GM12878 (cell line): ENCODE measurements at regions not wholly inside any gene's neighbourhood (a gene's known extent, or its start where the extent isn't known, plus 50 kb on each side); places are given as distances from the start of the nearest gene placed in this dataset.

Experiments used
- CREB1 ChIP-seq: IDR thresholded peaks from 2 replicates; pipeline ENCODE4 v1.6.1; 2012; ENCODE audit warnings: low read depth, mild to moderate bottlenecking, inconsistent platforms
- CTCF ChIP-seq, 3 experiments: IDR thresholded peaks in 2 of 3; conservative IDR thresholded peaks in 1 of 3; 2 replicates each; pipeline ENCODE4 v1.5.1; 2011; ENCODE audit warnings: low read depth in 3 of 3, low read length in 3 of 3, mild to moderate bottlenecking in 3 of 3, control low read depth in 2 of 3, moderate library complexity in 2 of 3, inconsistent platforms in 1 of 3, mixed read lengths in 1 of 3; ENCODE audit not compliant: control insufficient read depth in 2 of 3, insufficient read depth in 1 of 3; ENCODE audit errors: extremely low read depth in 1 of 3
- EP300 ChIP-seq, 2 experiments: fragments of 150-350 bp in 1 of 2; IDR thresholded peaks; 2 replicates each; pipeline ENCODE4 v1.6.1; 2011 to 2012; ENCODE audit warnings: low read depth in 2 of 2, low read length in 2 of 2, borderline replicate concordance in 1 of 2, improper control_type of control experiment in 1 of 2, inconsistent platforms in 1 of 2; ENCODE audit not compliant: control insufficient read depth in 1 of 2
- EZH2 ChIP-seq: IDR thresholded peaks from 2 replicates; pipeline ENCODE4 v1.6.1; 2012; ENCODE audit warnings: low read depth, mild to moderate bottlenecking, control low read depth, inconsistent platforms, low read length, borderline replicate concordance; ENCODE audit not compliant: control insufficient read depth
- NFYB ChIP-seq: IDR thresholded peaks from 2 replicates; pipeline ENCODE4 v1.6.1; 2011; ENCODE audit warnings: low read depth, mild to moderate bottlenecking, low read length, improper control_type of control experiment, moderate library complexity; ENCODE audit not compliant: insufficient read depth
- PAX5 ChIP-seq: IDR thresholded peaks from 2 replicates; pipeline ENCODE4 v1.6.1; 2011; ENCODE audit warnings: low read depth, low read length, borderline replicate concordance
- REST ChIP-seq: IDR thresholded peaks from 2 replicates; pipeline ENCODE4 v1.6.1; 2012; ENCODE audit warnings: mild to moderate bottlenecking, low read depth, low read length
- SMC3 ChIP-seq: IDR thresholded peaks from 2 replicates; pipeline ENCODE4 v1.6.1; 2011; ENCODE audit warnings: low read length, improper control_type of control experiment, borderline replicate concordance
- TF ChIP-seq, protein P1 (sequence below): IDR thresholded peaks from 2 replicates; pipeline ENCODE4 v1.6.1; 2011; ENCODE audit warnings: mild to moderate bottlenecking, low read depth, low read length, moderate library complexity; ENCODE audit not compliant: insufficient replicate concordance
- TF ChIP-seq, protein P2 (sequence below): IDR thresholded peaks from 2 replicates; pipeline ENCODE4 v1.6.1; 2012; ENCODE audit warnings: low read length, inconsistent platforms

DNA sequence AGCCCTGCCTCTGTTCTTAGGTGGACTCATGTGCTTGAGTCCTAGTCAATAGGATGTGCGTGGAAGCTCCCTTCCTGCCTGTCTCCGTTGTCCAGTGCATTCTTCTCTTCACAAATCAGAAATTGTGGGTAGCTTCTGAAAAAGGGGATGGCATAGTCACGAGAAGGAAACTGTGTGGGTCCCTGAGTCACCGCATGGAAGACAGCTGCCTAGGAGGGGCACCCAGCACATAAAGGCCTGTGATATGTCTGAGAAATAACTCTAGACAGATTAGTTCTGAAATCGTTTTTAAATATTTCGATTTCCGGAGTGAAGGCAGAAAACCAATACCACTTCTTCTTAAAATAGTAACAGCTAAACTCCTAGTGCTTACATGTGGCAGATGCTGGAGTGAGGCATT, 974.4 kb downstream of the BCL11B start:
- TF ChIP-seq CTCF (IDR thresholded peaks at IDR 0.05 in 2 of 3, conservative IDR thresholded peaks at IDR 0.05 in 1 of 3; ENCODE audit: control insufficient read depth in 2 of 3, extremely low read depth in 1 of 3, insufficient read depth in 1 of 3, low read depth in 3 of 3, low read length in 3 of 3) (no peak), NFYB (no peak), CREB1 (no peak), EP300 (IDR thresholded peaks at IDR 0.05; ENCODE audit: borderline replicate concordance in 1 of 2, control insufficient read depth in 1 of 2, low read depth in 2 of 2, low read length in 2 of 2) (no peak), REST (no peak), SMC3 (no peak), PAX5 (no peak), EZH2 (no peak)
- TF ChIP-seq, protein P1, sequence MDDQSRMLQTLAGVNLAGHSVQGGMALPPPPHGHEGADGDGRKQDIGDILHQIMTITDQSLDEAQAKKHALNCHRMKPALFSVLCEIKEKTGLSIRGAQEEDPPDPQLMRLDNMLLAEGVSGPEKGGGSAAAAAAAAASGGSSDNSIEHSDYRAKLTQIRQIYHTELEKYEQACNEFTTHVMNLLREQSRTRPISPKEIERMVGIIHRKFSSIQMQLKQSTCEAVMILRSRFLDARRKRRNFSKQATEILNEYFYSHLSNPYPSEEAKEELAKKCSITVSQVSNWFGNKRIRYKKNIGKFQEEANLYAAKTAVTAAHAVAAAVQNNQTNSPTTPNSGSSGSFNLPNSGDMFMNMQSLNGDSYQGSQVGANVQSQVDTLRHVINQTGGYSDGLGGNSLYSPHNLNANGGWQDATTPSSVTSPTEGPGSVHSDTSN, result no peak
- TF ChIP-seq, protein P2, sequence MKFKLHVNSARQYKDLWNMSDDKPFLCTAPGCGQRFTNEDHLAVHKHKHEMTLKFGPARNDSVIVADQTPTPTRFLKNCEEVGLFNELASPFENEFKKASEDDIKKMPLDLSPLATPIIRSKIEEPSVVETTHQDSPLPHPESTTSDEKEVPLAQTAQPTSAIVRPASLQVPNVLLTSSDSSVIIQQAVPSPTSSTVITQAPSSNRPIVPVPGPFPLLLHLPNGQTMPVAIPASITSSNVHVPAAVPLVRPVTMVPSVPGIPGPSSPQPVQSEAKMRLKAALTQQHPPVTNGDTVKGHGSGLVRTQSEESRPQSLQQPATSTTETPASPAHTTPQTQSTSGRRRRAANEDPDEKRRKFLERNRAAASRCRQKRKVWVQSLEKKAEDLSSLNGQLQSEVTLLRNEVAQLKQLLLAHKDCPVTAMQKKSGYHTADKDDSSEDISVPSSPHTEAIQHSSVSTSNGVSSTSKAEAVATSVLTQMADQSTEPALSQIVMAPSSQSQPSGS, result no peak
